ENCODE measurements at regions not wholly inside any gene's neighbourhood (a gene's known extent, or its start where the extent isn't known, plus 50 kb on each side); places are given as distances from the start of the nearest gene placed in this dataset.

DNA sequence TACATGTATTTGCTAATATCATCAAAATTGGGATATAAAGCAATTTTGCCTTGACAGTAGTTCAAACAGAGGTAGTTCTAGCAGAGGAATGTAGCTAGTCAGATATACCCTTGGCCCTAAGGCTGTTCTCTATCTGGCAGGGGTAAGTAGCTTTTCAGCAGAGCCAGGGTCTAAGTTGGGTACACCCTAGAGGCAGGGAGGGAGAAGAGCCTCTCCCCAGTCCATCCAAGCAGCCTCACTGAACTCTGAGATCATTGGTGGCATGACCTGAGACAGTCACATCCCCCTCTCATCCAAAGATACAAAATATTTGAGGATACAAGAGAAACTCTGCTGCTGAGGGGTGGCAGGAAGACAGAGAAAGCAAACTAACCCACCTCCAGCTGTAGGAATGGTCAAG is 343.7 kb downstream of the DHX15 start:
- Histone ChIP-seq H3K27me3 (ENCODE audit: control insufficient read depth in 4 of 4, insufficient read depth in 4 of 4, low read length in 3 of 4) (no peaks in the 10 kb centered on the region), H3K27ac (ENCODE audit: low read depth in 1 of 2, low read length in 2 of 2) (no peak overlapping the region), H3K36me3 (ENCODE audit: control insufficient read depth in 4 of 4, insufficient read depth in 3 of 4, low read depth in 1 of 4, low read length in 3 of 4) (no peaks in the 10 kb centered on the region), H3K9ac (ENCODE audit: low read depth in 1 of 2, low read length in 2 of 2) (no peak overlapping the region), H3K9me3 (ENCODE audit: control insufficient read depth in 4 of 4, low read length in 3 of 4) (no peaks in the 10 kb centered on the region), H3K4me3 (ENCODE audit: low read depth in 1 of 3, low read length in 3 of 3) (no peak overlapping the region), H3K4me1 (ENCODE audit: control insufficient read depth in 4 of 4, insufficient read depth in 4 of 4, low read length in 3 of 4) (peaks cover 0 to 7% (median 0%) of the 10 kb centered on the region in 4 donors)
- TF ChIP-seq YY1 (IDR thresholded peaks at IDR 0.05), result no peak
- TF ChIP-seq, protein P1, sequence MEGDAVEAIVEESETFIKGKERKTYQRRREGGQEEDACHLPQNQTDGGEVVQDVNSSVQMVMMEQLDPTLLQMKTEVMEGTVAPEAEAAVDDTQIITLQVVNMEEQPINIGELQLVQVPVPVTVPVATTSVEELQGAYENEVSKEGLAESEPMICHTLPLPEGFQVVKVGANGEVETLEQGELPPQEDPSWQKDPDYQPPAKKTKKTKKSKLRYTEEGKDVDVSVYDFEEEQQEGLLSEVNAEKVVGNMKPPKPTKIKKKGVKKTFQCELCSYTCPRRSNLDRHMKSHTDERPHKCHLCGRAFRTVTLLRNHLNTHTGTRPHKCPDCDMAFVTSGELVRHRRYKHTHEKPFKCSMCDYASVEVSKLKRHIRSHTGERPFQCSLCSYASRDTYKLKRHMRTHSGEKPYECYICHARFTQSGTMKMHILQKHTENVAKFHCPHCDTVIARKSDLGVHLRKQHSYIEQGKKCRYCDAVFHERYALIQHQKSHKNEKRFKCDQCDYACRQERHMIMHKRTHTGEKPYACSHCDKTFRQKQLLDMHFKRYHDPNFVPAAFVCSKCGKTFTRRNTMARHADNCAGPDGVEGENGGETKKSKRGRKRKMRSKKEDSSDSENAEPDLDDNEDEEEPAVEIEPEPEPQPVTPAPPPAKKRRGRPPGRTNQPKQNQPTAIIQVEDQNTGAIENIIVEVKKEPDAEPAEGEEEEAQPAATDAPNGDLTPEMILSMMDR (IDR thresholded peaks at IDR 0.05; ENCODE audit: low read depth, low read length, missing input control), result no peak
- no peak for TF ChIP-seq GABPA (IDR thresholded peaks at IDR 0.05 in 1 of 2, conservative IDR thresholded peaks at IDR 0.05 in 1 of 2)
- TF ChIP-seq, protein P2, sequence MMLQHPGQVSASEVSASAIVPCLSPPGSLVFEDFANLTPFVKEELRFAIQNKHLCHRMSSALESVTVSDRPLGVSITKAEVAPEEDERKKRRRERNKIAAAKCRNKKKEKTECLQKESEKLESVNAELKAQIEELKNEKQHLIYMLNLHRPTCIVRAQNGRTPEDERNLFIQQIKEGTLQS (IDR thresholded peaks at IDR 0.05), result no peak
- TF ChIP-seq TAF1 (conservative IDR thresholded peaks at IDR 0.05), result no peak
- TF ChIP-seq, protein P3, sequence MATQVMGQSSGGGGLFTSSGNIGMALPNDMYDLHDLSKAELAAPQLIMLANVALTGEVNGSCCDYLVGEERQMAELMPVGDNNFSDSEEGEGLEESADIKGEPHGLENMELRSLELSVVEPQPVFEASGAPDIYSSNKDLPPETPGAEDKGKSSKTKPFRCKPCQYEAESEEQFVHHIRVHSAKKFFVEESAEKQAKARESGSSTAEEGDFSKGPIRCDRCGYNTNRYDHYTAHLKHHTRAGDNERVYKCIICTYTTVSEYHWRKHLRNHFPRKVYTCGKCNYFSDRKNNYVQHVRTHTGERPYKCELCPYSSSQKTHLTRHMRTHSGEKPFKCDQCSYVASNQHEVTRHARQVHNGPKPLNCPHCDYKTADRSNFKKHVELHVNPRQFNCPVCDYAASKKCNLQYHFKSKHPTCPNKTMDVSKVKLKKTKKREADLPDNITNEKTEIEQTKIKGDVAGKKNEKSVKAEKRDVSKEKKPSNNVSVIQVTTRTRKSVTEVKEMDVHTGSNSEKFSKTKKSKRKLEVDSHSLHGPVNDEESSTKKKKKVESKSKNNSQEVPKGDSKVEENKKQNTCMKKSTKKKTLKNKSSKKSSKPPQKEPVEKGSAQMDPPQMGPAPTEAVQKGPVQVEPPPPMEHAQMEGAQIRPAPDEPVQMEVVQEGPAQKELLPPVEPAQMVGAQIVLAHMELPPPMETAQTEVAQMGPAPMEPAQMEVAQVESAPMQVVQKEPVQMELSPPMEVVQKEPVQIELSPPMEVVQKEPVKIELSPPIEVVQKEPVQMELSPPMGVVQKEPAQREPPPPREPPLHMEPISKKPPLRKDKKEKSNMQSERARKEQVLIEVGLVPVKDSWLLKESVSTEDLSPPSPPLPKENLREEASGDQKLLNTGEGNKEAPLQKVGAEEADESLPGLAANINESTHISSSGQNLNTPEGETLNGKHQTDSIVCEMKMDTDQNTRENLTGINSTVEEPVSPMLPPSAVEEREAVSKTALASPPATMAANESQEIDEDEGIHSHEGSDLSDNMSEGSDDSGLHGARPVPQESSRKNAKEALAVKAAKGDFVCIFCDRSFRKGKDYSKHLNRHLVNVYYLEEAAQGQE (IDR thresholded peaks at IDR 0.05), result no peak
- no peak for TF ChIP-seq JUND (IDR thresholded peaks at IDR 0.05)
- no peak for TF ChIP-seq RAD21 (IDR thresholded peaks at IDR 0.05)
- no peak for DNase-seq (ENCODE audit: low spot score)

DNA sequence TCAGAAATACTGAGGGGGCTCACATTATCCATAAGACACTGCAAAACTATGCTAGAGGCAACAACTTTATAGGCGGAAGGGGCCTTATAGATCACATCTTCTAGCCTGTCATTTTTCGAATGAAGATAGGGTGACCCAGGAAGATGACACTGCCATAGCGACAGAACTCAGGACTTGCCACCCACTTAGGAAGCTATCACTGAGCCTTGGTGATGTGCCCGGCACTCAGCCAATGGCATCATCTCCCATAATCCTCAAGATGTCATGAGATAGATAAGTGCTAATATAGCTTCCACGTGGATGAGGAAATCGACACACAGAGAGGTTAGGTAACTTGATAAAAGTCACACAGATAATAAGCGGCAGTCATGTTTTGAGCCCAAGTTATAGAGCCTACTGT is 346.6 kb downstream of the DHX15 start:
- Histone ChIP-seq H3K4me3 (ENCODE audit: low read depth in 1 of 3, low read length in 3 of 3) (no peak overlapping the region), H3K9ac (ENCODE audit: low read depth in 1 of 2, low read length in 2 of 2) (no peak overlapping the region), H3K9me3 (ENCODE audit: control insufficient read depth in 4 of 4, low read length in 3 of 4) (no peaks in the 10 kb centered on the region), H3K27ac (ENCODE audit: low read depth in 1 of 2, low read length in 2 of 2) (no peak overlapping the region), H3K27me3 (ENCODE audit: control insufficient read depth in 4 of 4, insufficient read depth in 4 of 4, low read length in 3 of 4) (no peaks in the 10 kb centered on the region), H3K36me3 (ENCODE audit: control insufficient read depth in 4 of 4, insufficient read depth in 3 of 4, low read depth in 1 of 4, low read length in 3 of 4) (no peaks in the 10 kb centered on the region), H3K4me1 (ENCODE audit: control insufficient read depth in 4 of 4, insufficient read depth in 4 of 4, low read length in 3 of 4) (peaks cover 0 to 10% (median 0%) of the 10 kb centered on the region in 4 donors)
- 94% methylated on average over 7 of the region's 7 CpGs for WGBS
- DNase-seq (ENCODE audit: low spot score), result no peak
- TF ChIP-seq, protein P1 (IDR thresholded peaks at IDR 0.05; ENCODE audit: low read depth, low read length, missing input control), result no peak
- TF ChIP-seq NR2F2 (IDR thresholded peaks at IDR 0.05) (no peak), GABPA (IDR thresholded peaks at IDR 0.05 in 1 of 2, conservative IDR thresholded peaks at IDR 0.05 in 1 of 2) (no peak), JUND (IDR thresholded peaks at IDR 0.05) (no peak), TAF1 (conservative IDR thresholded peaks at IDR 0.05) (no peak), YY1 (IDR thresholded peaks at IDR 0.05) (no peak), FOXA1 (IDR thresholded peaks at IDR 0.05) (no peak), RAD21 (IDR thresholded peaks at IDR 0.05) (no peak), HNF4G (IDR thresholded peaks at IDR 0.05) (no peak), HNF4A (conservative IDR thresholded peaks at IDR 0.05) (no peak), FOXA2 (IDR thresholded peaks at IDR 0.05) (no peak), EGR1 (IDR thresholded peaks at IDR 0.05; ENCODE audit: low read depth in 2 of 2) (no peak), RXRA (IDR thresholded peaks at IDR 0.05) (no peak), SP1 (IDR thresholded peaks at IDR 0.05) (no peak)
- TF ChIP-seq, protein P4, sequence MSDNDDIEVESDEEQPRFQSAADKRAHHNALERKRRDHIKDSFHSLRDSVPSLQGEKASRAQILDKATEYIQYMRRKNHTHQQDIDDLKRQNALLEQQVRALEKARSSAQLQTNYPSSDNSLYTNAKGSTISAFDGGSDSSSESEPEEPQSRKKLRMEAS (IDR thresholded peaks at IDR 0.05), result no peak
- TF ChIP-seq, protein P5, sequence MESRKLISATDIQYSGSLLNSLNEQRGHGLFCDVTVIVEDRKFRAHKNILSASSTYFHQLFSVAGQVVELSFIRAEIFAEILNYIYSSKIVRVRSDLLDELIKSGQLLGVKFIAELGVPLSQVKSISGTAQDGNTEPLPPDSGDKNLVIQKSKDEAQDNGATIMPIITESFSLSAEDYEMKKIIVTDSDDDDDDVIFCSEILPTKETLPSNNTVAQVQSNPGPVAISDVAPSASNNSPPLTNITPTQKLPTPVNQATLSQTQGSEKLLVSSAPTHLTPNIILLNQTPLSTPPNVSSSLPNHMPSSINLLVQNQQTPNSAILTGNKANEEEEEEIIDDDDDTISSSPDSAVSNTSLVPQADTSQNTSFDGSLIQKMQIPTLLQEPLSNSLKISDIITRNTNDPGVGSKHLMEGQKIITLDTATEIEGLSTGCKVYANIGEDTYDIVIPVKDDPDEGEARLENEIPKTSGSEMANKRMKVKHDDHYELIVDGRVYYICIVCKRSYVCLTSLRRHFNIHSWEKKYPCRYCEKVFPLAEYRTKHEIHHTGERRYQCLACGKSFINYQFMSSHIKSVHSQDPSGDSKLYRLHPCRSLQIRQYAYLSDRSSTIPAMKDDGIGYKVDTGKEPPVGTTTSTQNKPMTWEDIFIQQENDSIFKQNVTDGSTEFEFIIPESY (IDR thresholded peaks at IDR 0.05), result no peak
- TF ChIP-seq, protein P2 (IDR thresholded peaks at IDR 0.05), result no peak
- TF ChIP-seq, protein P3 (IDR thresholded peaks at IDR 0.05), result no peak
